Left ventricle myocardium inferior (tissue), 1 donor: ENCODE measurements at regions not wholly inside any gene's neighbourhood (a gene's known extent, or its start where the extent isn't known, plus 50 kb on each side); places are given as distances from the start of the nearest gene placed in this dataset.

ENCODE experiments used
- DNase-seq: peaks from one replicate; pipeline ENCODE4 v3.0.0-alpha.2; 2020
- H3K27ac ChIP-seq: fragments of 200-600 bp; replicated peaks from 2 replicates; pipeline ENCODE4 v1.8.0; 2021
- H3K27me3 ChIP-seq: fragments of 200-600 bp; 2 replicates; pipeline ENCODE4 v1.8.0; 2021; ENCODE audit warnings: low read depth
- H3K36me3 ChIP-seq: fragments of 200-600 bp; 2 replicates; pipeline ENCODE4 v1.8.0; 2021
- H3K4me1 ChIP-seq: fragments of 200-600 bp; 2 replicates; pipeline ENCODE4 v1.8.0; 2021
- H3K4me3 ChIP-seq: fragments of 200-600 bp; 2 replicates; pipeline ENCODE4 v1.8.0; 2021; ENCODE audit warnings: mild to moderate bottlenecking, moderate library complexity
- H3K9me3 ChIP-seq: fragments of 200-600 bp; replicated peaks from 2 replicates; pipeline ENCODE4 v1.8.0; 2021
- intact Hi-C: fragments of 100-400 bp; cut with micrococcal nuclease; formaldehyde crosslinking; loops from one replicate; pipeline ENCODE4 v1.11.0; 2022
- TF ChIP-seq, protein P1 (sequence below): fragments of 200-600 bp; IDR thresholded peaks from 2 replicates; pipeline ENCODE4 v1.8.0; 2021; ENCODE audit warnings: antibody characterized with exemption, mild to moderate bottlenecking, borderline replicate concordance
- donor health status: DM: no; HTN: yes; CAD: no; lungs with severe emphysema.

DNA sequence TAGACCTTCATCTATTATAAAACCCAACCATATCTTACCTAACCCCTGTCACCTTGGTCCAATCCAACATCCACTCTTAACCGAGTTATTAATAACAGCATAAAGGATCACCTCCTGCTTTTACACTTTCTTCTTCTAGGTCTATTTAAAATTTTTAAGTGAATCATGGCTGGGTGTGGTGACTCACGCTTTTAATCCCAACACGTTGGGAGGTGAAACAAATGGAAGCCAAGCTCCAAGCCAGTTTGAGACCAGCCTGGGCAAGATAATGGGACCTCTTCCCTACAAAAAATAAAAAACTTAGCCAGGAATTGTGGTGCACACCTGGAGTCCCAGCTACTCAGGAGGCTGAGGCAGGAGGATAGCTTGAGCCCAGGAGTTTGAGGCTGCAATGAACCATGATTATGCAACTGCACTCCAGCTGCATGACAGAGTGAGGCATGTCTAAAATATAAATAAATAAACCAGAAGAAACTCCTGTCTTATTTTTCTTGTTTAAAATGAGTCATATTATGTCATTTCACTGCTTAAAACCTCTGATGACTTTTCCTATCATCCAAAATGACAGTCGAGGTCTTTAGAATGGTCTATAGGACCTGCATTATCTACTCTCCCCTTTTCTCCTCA, 188.4 kb downstream of the GASK1B start:
- no peaks in the 10 kb centered on the region for H3K27me3 ChIP-seq
- no peak overlapping the region for H3K27ac ChIP-seq
- TF ChIP-seq, protein P1, sequence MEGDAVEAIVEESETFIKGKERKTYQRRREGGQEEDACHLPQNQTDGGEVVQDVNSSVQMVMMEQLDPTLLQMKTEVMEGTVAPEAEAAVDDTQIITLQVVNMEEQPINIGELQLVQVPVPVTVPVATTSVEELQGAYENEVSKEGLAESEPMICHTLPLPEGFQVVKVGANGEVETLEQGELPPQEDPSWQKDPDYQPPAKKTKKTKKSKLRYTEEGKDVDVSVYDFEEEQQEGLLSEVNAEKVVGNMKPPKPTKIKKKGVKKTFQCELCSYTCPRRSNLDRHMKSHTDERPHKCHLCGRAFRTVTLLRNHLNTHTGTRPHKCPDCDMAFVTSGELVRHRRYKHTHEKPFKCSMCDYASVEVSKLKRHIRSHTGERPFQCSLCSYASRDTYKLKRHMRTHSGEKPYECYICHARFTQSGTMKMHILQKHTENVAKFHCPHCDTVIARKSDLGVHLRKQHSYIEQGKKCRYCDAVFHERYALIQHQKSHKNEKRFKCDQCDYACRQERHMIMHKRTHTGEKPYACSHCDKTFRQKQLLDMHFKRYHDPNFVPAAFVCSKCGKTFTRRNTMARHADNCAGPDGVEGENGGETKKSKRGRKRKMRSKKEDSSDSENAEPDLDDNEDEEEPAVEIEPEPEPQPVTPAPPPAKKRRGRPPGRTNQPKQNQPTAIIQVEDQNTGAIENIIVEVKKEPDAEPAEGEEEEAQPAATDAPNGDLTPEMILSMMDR, result no peak
- no peaks in the 10 kb centered on the region for H3K9me3 ChIP-seq
- intact Hi-C loops, result no loop called here
- H3K4me3 ChIP-seq, result no peak overlapping the region
- DNase-seq, result no peak
- H3K36me3 ChIP-seq, result no peaks in the 10 kb centered on the region
- no peaks in the 10 kb centered on the region for H3K4me1 ChIP-seq

DNA sequence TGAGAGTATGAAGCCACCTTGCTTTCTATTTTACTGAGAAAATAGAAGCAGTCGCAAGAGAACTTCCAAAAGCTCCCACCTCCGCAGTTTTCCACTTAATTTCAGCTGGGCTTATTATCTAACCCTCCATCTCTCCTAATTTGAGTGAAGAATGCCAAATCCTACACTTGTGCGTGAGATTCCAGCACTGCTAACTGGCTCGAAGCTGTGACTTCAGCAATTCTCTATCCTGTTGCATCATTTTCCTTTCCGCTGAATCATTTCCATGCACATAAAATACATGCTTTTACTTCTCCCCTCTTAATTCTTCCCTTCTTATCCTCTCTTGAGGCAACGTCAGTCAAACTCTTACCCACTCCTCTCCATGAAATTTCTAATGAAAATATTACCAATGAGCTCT, 189.5 kb downstream of the GASK1B start:
- intact Hi-C loops, result no loop called here
- TF ChIP-seq, protein P1, result no peak
- no peak overlapping the region for H3K27ac ChIP-seq
- H3K36me3 ChIP-seq, result no peaks in the 10 kb centered on the region
- H3K4me1 ChIP-seq, result no peaks in the 10 kb centered on the region
- H3K27me3 ChIP-seq, result no peaks in the 10 kb centered on the region
- H3K4me3 ChIP-seq, result no peak overlapping the region
- DNase-seq, result no peak
- H3K9me3 ChIP-seq, result no peaks in the 10 kb centered on the region

DNA sequence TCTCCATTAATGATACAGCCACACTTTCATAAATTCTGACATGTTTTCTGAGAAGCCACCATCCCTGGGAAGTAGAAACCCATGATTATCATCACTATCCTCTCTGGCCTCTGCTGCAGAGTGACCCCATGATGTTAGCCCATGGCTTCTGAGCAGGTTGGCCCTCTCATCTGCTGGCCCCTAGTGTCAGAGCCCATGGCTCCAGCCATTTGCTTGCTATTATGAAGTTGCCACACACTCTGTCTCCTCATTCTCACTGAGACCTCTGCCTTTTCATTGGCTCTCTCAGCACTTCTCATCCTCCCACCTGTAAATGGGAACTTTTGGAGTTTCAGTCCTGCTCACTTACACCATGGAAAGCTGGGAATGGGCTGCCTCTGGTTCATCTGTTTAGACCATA, 192.7 kb downstream of the GASK1B start:
- DNase-seq, result no peak
- no peak overlapping the region for H3K4me3 ChIP-seq
- no peak overlapping the region for H3K27ac ChIP-seq
- TF ChIP-seq, protein P1, result no peak
- H3K9me3 ChIP-seq, result no peaks in the 10 kb centered on the region
- H3K4me1 ChIP-seq, result no peaks in the 10 kb centered on the region
- no peaks in the 10 kb centered on the region for H3K27me3 ChIP-seq
- intact Hi-C loops, result no loop called here
- no peaks in the 10 kb centered on the region for H3K36me3 ChIP-seq

DNA sequence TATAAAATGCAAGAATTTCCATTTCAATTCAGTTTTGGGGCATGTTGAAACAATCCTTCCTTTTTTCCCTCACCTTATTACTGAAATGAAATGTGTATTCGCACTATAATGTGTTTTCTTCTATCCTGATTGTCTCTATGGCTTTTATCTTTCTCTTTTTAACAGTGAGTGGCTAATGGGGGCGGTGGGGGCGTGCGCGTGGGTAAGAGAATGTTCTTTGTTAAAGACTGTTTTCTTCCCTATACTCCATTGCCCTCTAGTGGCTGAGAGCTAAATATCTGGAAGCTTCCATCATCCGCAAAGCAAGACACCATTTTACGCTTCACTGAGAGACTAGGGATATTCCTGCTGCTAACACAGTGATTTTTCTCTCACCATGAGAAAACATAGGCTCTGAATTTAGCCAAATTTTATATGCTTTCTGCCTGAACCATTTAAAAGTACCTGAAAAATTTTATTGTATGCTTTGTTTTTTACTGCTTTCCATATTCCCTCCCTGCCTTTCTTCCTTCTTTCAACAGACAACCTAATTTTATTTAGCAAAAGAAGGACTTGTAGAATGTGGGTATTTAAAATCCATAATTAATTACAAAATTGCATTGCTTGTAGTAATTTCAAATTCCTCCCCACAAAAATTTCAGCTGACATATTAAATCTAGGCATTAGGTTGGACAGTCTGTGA, 194.0 kb downstream of the GASK1B start:
- peak; percentile 29 for DNase-seq
- intact Hi-C loops, result loop anchor here (5.0 kb wide), 1 partner anchor 762 kb away; no protein-coding TSS in a partner anchor
- Histone ChIP-seq H3K27me3 (no peaks in the 10 kb centered on the region), H3K36me3 (no peaks in the 10 kb centered on the region), H3K9me3 (no peaks in the 10 kb centered on the region), H3K4me1 (no peaks in the 10 kb centered on the region), H3K27ac (no peak overlapping the region), H3K4me3 (peak overlapping the region; percentile 31)
- TF ChIP-seq, protein P1, result peak; percentile 85

DNA sequence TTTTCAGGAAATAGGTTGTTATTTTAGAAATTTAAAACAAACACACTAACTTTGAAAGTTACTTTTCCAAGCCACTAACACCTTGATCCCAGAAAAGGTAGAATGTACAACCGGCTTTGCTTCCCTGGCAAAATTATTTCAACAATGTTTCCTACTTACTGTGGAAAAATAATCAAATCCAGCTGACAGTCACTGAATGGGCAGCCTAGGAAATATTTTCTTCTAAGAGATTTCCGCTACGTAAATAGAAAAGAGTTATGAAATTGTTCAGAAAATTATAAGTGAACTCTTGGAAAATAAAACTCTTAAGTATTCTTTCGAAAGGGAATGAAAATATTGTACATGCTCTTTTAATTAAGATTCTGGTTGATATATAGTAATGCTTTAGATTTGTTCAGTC, 195.7 kb downstream of the GASK1B start:
- Histone ChIP-seq H3K4me1 (no peaks in the 10 kb centered on the region), H3K27me3 (no peaks in the 10 kb centered on the region), H3K36me3 (no peaks in the 10 kb centered on the region), H3K4me3 (no peak overlapping the region), H3K9me3 (peaks cover under 1% of the 10 kb centered on the region), H3K27ac (no peak overlapping the region)
- intact Hi-C loops, result loop anchor here (5.0 kb wide), 1 partner anchor 760 kb away; no protein-coding TSS in a partner anchor
- no peak for DNase-seq
- TF ChIP-seq, protein P1, result no peak
